GM20000 (cell line): ENCODE measurements at regions not wholly inside any gene's neighbourhood (a gene's known extent, or its start where the extent isn't known, plus 50 kb on each side); places are given as distances from the start of the nearest gene placed in this dataset.

Source experiments
- DNase-seq: peaks from one replicate; pipeline ENCODE4 v3.0.0; 2012; ENCODE audit warnings: low spot score
- TF ChIP-seq, protein P1 (sequence below): IDR thresholded peaks from 2 replicates; pipeline ENCODE4 v1.5.1; 2012; ENCODE audit warnings: mild to moderate bottlenecking, control low read depth; ENCODE audit errors: extremely low read depth, missing control alignments

DNA sequence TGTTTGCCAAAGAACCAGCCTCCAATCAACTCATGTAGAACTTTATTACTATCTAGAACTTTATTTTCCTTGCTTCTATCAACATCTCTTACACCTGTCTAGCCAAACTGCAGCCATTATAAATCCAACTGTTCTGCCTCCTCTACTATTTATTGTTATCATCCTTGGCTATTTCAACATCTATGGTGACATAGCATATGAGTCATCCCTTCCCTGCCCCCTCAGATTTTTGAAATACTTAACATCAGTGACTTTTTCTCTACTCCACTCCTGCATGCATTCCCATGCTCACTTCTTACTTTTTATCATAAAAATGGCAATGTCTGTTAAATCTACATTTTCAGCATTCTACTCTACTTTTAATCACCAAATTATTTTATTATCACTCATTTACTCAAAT, 544.9 kb upstream of the NEGR1 start:
- DNase-seq: no peak
- TF ChIP-seq, protein P1, sequence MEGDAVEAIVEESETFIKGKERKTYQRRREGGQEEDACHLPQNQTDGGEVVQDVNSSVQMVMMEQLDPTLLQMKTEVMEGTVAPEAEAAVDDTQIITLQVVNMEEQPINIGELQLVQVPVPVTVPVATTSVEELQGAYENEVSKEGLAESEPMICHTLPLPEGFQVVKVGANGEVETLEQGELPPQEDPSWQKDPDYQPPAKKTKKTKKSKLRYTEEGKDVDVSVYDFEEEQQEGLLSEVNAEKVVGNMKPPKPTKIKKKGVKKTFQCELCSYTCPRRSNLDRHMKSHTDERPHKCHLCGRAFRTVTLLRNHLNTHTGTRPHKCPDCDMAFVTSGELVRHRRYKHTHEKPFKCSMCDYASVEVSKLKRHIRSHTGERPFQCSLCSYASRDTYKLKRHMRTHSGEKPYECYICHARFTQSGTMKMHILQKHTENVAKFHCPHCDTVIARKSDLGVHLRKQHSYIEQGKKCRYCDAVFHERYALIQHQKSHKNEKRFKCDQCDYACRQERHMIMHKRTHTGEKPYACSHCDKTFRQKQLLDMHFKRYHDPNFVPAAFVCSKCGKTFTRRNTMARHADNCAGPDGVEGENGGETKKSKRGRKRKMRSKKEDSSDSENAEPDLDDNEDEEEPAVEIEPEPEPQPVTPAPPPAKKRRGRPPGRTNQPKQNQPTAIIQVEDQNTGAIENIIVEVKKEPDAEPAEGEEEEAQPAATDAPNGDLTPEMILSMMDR: no peak

- DNase-seq: no peak
- TF ChIP-seq, protein P1: no peak
Observed at GRCh38 chr1:72804541-72804940, 522.2 kb upstream of the NEGR1 start.

DNA sequence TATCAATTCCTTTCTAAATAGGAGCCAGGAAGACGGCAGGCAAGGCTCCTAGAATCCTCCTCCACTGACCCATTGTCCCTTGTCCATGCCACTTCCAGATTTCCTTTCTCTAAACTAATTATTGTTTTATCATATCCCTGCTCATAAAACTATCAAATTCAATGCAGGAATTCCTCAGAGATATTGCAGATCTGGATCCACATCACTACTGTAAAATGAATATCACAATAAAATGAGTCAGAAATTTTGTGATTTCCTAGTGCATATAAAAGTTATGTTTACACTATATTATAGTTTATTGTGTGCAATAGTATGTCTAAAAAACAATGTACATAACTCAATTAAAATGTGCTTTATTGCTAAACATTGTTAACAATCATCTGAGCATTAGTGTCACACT, 498.7 kb upstream of the NEGR1 start:
- DNase-seq: no peak
- TF ChIP-seq, protein P1: no peak

GRCh38 chr1:72780212-72780611, 497.9 kb upstream of the NEGR1 start:
- TF ChIP-seq, protein P1: no peak
- no peak for DNase-seq

DNA sequence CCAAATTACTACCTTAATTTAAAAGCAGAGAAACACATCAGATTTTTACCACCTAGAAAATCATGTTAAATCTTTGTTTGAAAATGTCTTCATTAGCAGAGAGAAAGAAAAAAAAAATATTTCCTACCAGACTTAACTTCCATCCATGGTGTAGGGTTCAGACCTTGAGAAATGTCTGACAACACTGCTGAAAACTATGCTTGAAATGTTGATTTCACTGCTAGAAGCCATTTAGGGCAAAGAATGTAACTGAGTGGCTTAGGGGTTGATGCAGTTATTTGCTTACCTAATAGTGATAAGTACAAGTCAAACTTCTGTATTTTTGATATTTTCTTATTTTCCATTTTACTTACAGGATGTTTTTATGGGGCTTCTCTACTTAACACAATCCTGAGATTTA, 495.6 kb upstream of the NEGR1 start:
- TF ChIP-seq, protein P1: no peak
- no peak for DNase-seq

- no peak for DNase-seq
- TF ChIP-seq, protein P1: no peak
Observed at GRCh38 chr1:72763481-72763880, 481.1 kb upstream of the NEGR1 start.

- no peak for DNase-seq
- TF ChIP-seq, protein P1: no peak
Observed at GRCh38 chr1:72759486-72759885, 477.1 kb upstream of the NEGR1 start.
